ENCODE measurements at regions not wholly inside any gene's neighbourhood (a gene's known extent, or its start where the extent isn't known, plus 50 kb on each side); places are given as distances from the start of the nearest gene placed in this dataset.
"Not testable (repeated sequence)": the region's sequence is repeated elsewhere in the genome, so short reads cannot be mapped to it uniquely, and the experiment has no call there.

- Histone ChIP-seq H3K9me3 (no peaks in the 10 kb centered on the region), H3K4me3 (no peak overlapping the region)
Measured at GRCh38 chr18:10100941-10101701, 187.3 kb downstream of the VAPA start.

GRCh38 chr18:10101729-10102128 lies 187.9 kb downstream of the VAPA start:
- H3K27me3 ChIP-seq: no peaks in the 10 kb centered on the region
- intact Hi-C loops (cut with DNase I; ENCODE audit: low total_unique reads): no loop called here
- no peak for DNase-seq
- TF ChIP-seq POLR2AphosphoS5 (IDR thresholded peaks at IDR 0.05): no peak
- TF ChIP-seq EP300 (IDR thresholded peaks at IDR 0.05; ENCODE audit: low read depth): no peak
- no peak for TF ChIP-seq POLR2A (IDR thresholded peaks at IDR 0.05)
- no peak for TF ChIP-seq CTCF (IDR thresholded peaks at IDR 0.05)
- WGBS, 2 donors (ENCODE audit: low coverage in 1 of 2): 87% methylated on average over 4 of the region's 5 CpGs; no CpG with 5 or more reads in 1 of the 2 donors
- no peak overlapping the region for H3K27ac ChIP-seq
- in situ Hi-C loops (cut with MboI; ENCODE audit: low pct_ligation_motif_present in 1 of 4, low pct_unique_long_range_greater_than_20kb in 1 of 4, low sequenced_read_pairs in 3 of 4): no loop called here
- no peaks in the 10 kb centered on the region for H3K9me3 ChIP-seq
- H3K4me1 ChIP-seq: peaks cover 0 to 6% (median 0%) of the 10 kb centered on the region in 4 donors
- no peaks in the 10 kb centered on the region for H3K36me3 ChIP-seq
- no peak overlapping the region for H3K4me3 ChIP-seq

More at GRCh38 chr18:10100941-10101701, 187.3 kb downstream of the VAPA start:
- intact Hi-C loops (cut with DNase I; ENCODE audit: low total_unique reads): no loop called here
- H3K27ac ChIP-seq: no peak overlapping the region
- TF ChIP-seq CTCF (IDR thresholded peaks at IDR 0.05) (no peak), POLR2AphosphoS5 (IDR thresholded peaks at IDR 0.05) (no peak), EP300 (IDR thresholded peaks at IDR 0.05; ENCODE audit: low read depth) (no peak), POLR2A (IDR thresholded peaks at IDR 0.05) (no peak)
- H3K4me1 ChIP-seq: peaks cover 0 to 6% (median 0%) of the 10 kb centered on the region in 4 donors
- DNase-seq: no peak
- no peaks in the 10 kb centered on the region for H3K36me3 ChIP-seq
- no peaks in the 10 kb centered on the region for H3K27me3 ChIP-seq
- in situ Hi-C loops (cut with MboI; ENCODE audit: low pct_ligation_motif_present in 1 of 4, low pct_unique_long_range_greater_than_20kb in 1 of 4, low sequenced_read_pairs in 3 of 4): no loop called here
- 60 to 65% methylated on average over 10 to 12 of the region's 12 CpGs for WGBS, 2 donors (ENCODE audit: low coverage in 1 of 2)

GRCh38 chr18:10105118-10105517 lies 191.3 kb downstream of the VAPA start:
- intact Hi-C loops (cut with DNase I; ENCODE audit: low total_unique reads); in situ Hi-C loops (cut with MboI; ENCODE audit: low pct_ligation_motif_present in 1 of 4, low pct_unique_long_range_greater_than_20kb in 1 of 4, low sequenced_read_pairs in 3 of 4); DNase-seq; H3K27me3 ChIP-seq; H3K4me1 ChIP-seq; H3K4me3 ChIP-seq; H3K27ac ChIP-seq; H3K36me3 ChIP-seq; H3K9me3 ChIP-seq: not testable (repeated sequence)
- WGBS, 2 donors (ENCODE audit: low coverage in 1 of 2): 93% methylated on average over 1 of the region's 1 CpG; no CpG with 5 or more reads in 1 of the 2 donors

- Histone ChIP-seq H3K27me3 (no peaks in the 10 kb centered on the region), H3K4me3 (no peak overlapping the region), H3K36me3 (no peaks in the 10 kb centered on the region), H3K4me1 (no peaks in the 10 kb centered on the region), H3K9me3 (no peaks in the 10 kb centered on the region), H3K27ac (no peak overlapping the region)
- intact Hi-C loops (cut with DNase I; ENCODE audit: low total_unique reads) (no loop called here), in situ Hi-C loops (cut with MboI; ENCODE audit: low pct_ligation_motif_present in 1 of 4, low pct_unique_long_range_greater_than_20kb in 1 of 4, low sequenced_read_pairs in 3 of 4) (no loop called here)
- DNase-seq: no peak
- no peak for TF ChIP-seq CTCF (IDR thresholded peaks at IDR 0.05)
- TF ChIP-seq POLR2AphosphoS5 (IDR thresholded peaks at IDR 0.05): no peak
- no peak for TF ChIP-seq POLR2A (IDR thresholded peaks at IDR 0.05)
- TF ChIP-seq EP300 (IDR thresholded peaks at IDR 0.05; ENCODE audit: low read depth): no peak
- 60 to 86% methylated on average over 1 of the region's 1 CpG for WGBS, 2 donors (ENCODE audit: low coverage in 1 of 2)
Measured at GRCh38 chr18:10111191-10111590, 197.4 kb downstream of the VAPA start.

- Histone ChIP-seq H3K36me3 (no peaks in the 10 kb centered on the region), H3K4me1 (no peaks in the 10 kb centered on the region), H3K27me3 (no peaks in the 10 kb centered on the region), H3K4me3 (no peak overlapping the region), H3K27ac (no peak overlapping the region), H3K9me3 (no peaks in the 10 kb centered on the region)
- in situ Hi-C loops (cut with MboI; ENCODE audit: low pct_ligation_motif_present in 1 of 4, low pct_unique_long_range_greater_than_20kb in 1 of 4, low sequenced_read_pairs in 3 of 4): no loop called here
- no peak for DNase-seq
- intact Hi-C loops (cut with DNase I; ENCODE audit: low total_unique reads): no loop called here
- 61 to 82% methylated on average over 5 to 10 of the region's 10 CpGs for WGBS, 2 donors (ENCODE audit: low coverage in 1 of 2)
- no peak for TF ChIP-seq EP300 (IDR thresholded peaks at IDR 0.05; ENCODE audit: low read depth)
- TF ChIP-seq POLR2AphosphoS5 (IDR thresholded peaks at IDR 0.05): no peak
Measured at GRCh38 chr18:10111944-10112343, 198.1 kb downstream of the VAPA start.
